ENCODE measurements at regions not wholly inside any gene's neighbourhood (a gene's known extent, or its start where the extent isn't known, plus 50 kb on each side); places are given as distances from the start of the nearest gene placed in this dataset.
"Not testable (repeated sequence)": the region's sequence is repeated elsewhere in the genome, so short reads cannot be mapped to it uniquely, and the experiment has no call there.

GRCh38 chr5:96110300-96110699 lies 148.6 kb upstream of the ELL2 start:
- DNase-seq (ENCODE audit: low read depth): no peak
- H3K4me3 ChIP-seq (ENCODE audit: low read length): no peak overlapping the region
- TF ChIP-seq, protein P1, sequence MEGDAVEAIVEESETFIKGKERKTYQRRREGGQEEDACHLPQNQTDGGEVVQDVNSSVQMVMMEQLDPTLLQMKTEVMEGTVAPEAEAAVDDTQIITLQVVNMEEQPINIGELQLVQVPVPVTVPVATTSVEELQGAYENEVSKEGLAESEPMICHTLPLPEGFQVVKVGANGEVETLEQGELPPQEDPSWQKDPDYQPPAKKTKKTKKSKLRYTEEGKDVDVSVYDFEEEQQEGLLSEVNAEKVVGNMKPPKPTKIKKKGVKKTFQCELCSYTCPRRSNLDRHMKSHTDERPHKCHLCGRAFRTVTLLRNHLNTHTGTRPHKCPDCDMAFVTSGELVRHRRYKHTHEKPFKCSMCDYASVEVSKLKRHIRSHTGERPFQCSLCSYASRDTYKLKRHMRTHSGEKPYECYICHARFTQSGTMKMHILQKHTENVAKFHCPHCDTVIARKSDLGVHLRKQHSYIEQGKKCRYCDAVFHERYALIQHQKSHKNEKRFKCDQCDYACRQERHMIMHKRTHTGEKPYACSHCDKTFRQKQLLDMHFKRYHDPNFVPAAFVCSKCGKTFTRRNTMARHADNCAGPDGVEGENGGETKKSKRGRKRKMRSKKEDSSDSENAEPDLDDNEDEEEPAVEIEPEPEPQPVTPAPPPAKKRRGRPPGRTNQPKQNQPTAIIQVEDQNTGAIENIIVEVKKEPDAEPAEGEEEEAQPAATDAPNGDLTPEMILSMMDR (conservative IDR thresholded peaks at IDR 0.05; ENCODE audit: low read length): no peak

GRCh38 chr5:96108629-96109028 lies 147.0 kb upstream of the ELL2 start:
- H3K4me3 ChIP-seq (ENCODE audit: low read length): not testable (repeated sequence)

DNA sequence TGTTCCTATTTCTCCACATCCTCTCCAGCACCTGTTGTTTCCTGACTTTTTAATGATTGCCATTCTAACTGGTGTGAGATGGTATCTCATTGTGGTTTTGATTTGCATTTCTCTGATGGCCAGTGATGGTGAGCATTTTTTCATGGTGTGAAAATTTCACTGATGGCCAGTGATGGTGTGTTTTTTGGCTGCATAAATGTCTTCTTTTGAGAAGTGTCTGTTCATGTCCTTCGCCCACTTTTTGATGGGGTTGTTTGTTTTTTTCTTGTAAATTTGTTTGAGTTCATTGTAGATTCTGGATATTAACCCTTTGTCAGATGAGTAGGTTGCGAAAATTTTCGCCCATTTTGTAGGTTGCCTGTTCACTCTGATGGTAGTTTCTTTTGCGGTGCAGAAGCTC lies 142.2 kb upstream of the ELL2 start:
- not testable (repeated sequence) for DNase-seq (ENCODE audit: low read depth); H3K4me3 ChIP-seq (ENCODE audit: low read length)

More at GRCh38 chr5:96108629-96109028, 147.0 kb upstream of the ELL2 start:
- DNase-seq (ENCODE audit: low read depth): not testable (repeated sequence)

GRCh38 chr5:96101358-96102089 lies 139.9 kb upstream of the ELL2 start:
- DNase-seq (ENCODE audit: low read depth): no peak
- TF ChIP-seq, protein P1 (conservative IDR thresholded peaks at IDR 0.05; ENCODE audit: low read length): no peak
- no peak overlapping the region for H3K4me3 ChIP-seq (ENCODE audit: low read length)

GRCh38 chr5:96097488-96097887 lies 135.8 kb upstream of the ELL2 start:
- not testable (repeated sequence) for H3K4me3 ChIP-seq (ENCODE audit: low read length); DNase-seq (ENCODE audit: low read depth)

DNA sequence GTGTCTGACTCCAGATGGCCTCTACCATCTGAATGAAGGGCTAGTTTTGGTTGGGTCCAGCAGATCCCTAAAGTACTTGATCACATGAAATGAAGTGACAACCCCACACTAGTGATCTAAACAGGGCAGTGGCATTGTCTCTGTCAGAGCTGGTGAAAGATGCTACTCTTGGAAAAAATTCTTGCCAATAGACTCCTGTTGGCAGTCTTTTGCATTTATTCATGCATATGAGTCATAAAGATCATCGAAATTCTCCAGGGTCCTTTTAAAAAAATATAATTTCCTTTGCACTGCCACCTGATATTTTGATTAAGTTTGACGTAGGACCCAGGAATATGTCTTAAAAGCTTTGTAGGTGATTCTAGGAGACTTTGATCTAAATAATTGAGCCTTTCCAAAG lies 135.1 kb upstream of the ELL2 start:
- no peak for DNase-seq (ENCODE audit: low read depth)
- TF ChIP-seq, protein P1 (conservative IDR thresholded peaks at IDR 0.05; ENCODE audit: low read length): no peak
- H3K4me3 ChIP-seq (ENCODE audit: low read length): no peak overlapping the region

- H3K4me3 ChIP-seq (ENCODE audit: low read length): no peak overlapping the region
- TF ChIP-seq, protein P1 (conservative IDR thresholded peaks at IDR 0.05; ENCODE audit: low read length): no peak
- no peak for DNase-seq (ENCODE audit: low read depth)
Observed at GRCh38 chr5:96094904-96095303, 133.3 kb upstream of the ELL2 start.

DNA sequence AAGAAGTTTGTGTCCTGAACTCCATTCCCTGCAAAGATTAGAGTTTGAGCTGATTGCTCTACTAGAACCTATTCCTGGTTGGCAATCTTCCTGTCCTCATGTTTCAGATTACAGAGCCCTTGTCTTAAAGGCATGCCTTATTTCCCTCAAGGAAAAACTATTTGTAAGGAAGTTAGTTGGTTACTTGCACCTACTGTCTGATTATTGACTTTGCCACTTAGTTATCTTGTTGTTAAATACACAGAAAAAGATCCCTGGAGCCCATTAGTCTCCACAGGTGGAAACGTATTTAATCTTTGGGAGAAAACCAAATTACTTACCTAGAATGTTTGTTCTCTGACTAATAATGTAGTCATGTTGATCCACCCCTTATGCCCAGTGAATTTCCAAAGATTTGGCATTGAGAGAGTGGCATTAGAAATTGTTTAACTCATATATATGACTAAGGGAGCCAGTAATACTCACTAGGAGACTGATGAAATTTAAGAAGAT lies 132.3 kb upstream of the ELL2 start:
- TF ChIP-seq, protein P1 (conservative IDR thresholded peaks at IDR 0.05; ENCODE audit: low read length): no peak
- DNase-seq (ENCODE audit: low read depth): peak; percentile 46
- H3K4me3 ChIP-seq (ENCODE audit: low read length): no peak overlapping the region

DNA sequence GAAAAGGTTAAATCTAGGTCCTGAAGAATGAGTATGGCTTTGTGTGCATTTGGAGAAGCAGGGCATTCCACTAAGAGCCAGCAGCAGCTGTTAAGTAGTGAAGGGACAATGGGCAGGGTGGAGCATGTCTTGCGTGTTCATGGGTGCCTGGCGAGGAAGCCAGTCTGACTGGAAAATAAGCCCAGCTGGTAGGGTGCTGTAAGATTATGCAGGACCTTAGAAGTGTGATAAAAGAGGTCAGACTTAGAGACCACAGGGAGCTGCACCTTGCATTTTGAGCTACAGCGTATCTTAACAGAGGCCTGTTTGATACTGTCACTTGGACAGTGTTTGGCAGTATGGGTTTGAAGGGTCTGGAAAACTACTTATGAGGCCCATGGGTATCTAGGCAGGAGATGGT lies 131.7 kb upstream of the ELL2 start:
- DNase-seq (ENCODE audit: low read depth): no peak
- H3K4me3 ChIP-seq (ENCODE audit: low read length): no peak overlapping the region
- TF ChIP-seq, protein P1 (conservative IDR thresholded peaks at IDR 0.05; ENCODE audit: low read length): no peak

All from AG10803 (cell line).